ENCODE measurements at regions not wholly inside any gene's neighbourhood (a gene's known extent, or its start where the extent isn't known, plus 50 kb on each side); places are given as distances from the start of the nearest gene placed in this dataset.

- TF ChIP-seq CTCF (IDR thresholded peaks at IDR 0.05) (no peak), EZH2 (IDR thresholded peaks at IDR 0.05; ENCODE audit: borderline replicate concordance, insufficient read depth, low read depth, low read length, poor library complexity, severe bottlenecking) (no peak)
Observed at GRCh38 chr2:174662859-174663258, 65.3 kb upstream of the WIPF1 start.
